Activated CD4-positive, alpha-beta T cell treated with anti-CD3 and anti-CD28 coated beads, Interleukin-10, Interleukin-2, amounts not matched to agents 100 ng/mL and 50 ng/mL, durations not matched to agents 16 hours and 8 hours (primary cell): ENCODE measurements at regions not wholly inside any gene's neighbourhood (a gene's known extent, or its start where the extent isn't known, plus 50 kb on each side); places are given as distances from the start of the nearest gene placed in this dataset.

Experiments
- DNase-seq: peaks from one replicate; pipeline ENCODE4 v3.0.0-alpha.2; 2020

GRCh38 chr14:98826618-98827017, 445.4 kb downstream of the BCL11B start:
- no peak for DNase-seq

- DNase-seq: no peak
Observed at GRCh38 chr14:98834119-98834518, 437.9 kb downstream of the BCL11B start.

- DNase-seq: no peak
Observed at GRCh38 chr14:98835051-98835824, 436.8 kb downstream of the BCL11B start.

DNA sequence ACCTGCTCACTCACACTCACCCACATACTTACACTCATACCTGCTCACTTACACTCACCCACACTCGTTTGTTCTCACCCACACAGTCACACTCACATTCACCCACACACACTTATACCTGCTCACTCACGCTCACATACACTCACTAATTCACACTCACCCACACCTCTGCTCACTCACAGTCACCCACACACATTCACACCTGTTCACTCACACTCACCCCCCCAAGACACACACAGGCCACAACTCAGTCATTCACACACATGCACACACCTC, 436.2 kb downstream of the BCL11B start:
- DNase-seq: no peak

DNA sequence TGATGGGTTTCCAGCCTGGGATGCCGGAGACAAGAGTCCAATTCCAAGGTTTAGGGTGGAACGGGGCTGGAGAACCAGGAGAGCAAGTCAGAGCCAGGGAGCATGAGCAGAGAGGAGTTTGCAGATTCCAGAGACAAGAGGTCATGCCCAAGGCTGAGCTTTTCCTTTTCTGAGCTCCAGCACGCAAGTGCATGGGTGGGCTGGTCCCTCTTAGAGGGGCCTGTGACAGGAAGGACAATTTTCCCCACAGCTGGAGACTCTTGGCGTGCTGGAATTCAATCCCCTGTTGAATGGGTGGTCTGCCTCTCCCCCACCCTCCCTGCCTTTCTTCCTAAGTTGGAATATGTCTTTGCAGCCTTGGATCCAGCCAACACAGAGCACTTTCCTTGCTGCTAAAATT, 431.9 kb downstream of the BCL11B start:
- DNase-seq: no peak

DNA sequence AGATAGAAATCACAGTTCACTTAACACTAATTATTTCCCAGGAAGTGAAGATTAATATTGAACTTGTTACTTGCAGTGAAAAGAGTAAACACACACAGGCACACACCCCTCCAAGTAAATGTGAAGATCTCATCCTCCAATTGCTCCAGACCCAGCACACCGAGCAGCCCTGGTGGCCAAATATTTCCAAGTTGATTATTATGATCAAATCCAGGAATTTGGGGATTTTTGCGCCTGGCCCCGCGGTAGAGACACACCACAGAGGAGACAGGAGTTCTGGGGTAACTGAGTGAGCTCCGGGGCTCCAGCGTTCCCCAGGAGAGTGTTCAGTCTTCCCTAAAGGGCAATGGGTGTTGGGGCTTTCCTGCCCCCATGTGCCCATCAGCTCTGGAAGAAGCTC, 431.5 kb downstream of the BCL11B start:
- DNase-seq: no peak

- no peak for DNase-seq
Observed at GRCh38 chr14:98844456-98844855, 427.5 kb downstream of the BCL11B start.

DNA sequence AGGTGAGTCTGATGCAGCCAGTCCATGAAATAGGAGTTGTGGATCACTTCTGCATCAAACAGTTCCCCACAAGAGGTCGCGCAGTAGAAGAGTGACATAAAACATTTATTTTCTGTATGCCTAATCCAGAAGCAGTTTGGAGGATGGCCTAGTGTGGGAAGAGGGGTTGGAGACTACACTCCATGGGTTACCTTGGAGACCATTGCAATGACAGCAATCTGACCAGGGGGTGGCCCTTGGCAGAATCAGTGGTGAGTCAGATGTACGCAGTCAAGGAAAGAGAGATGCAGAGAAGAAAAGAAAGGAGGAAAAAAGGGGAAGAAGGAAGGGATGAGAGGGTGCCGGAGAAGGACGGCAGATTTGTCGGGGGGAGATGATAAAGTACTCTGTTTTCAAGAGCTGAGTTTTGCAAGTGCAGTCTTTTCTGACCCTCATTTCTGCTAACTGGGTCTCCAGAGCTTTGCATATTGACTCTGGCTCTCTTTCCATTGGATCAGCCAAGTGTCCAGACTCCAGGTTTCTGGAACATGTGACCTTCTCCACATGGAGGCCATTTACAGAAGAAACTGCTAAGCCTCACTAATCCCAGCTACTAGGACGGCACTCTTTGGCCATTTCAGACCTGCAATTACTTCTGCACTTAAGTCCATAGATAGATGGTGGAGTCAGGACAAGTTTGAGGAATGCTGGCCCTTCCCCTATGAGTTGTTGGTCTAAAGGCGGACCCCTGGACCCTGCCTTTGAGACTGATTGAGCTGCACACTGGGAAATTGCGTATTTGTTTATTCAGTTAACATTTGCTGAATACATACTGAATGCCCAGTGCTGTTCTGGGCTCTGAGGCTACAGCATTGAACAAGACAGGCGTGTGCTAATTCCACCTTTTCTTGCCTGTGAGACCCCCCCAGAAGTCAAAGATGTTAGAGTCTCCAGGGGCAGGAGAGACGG, 424.2 kb downstream of the BCL11B start:
- DNase-seq: no peak

- no peak for DNase-seq
Observed at GRCh38 chr14:98853063-98853729, 418.8 kb downstream of the BCL11B start.

GRCh38 chr14:98855926-98856715, 415.9 kb downstream of the BCL11B start:
- DNase-seq: no peak

- DNase-seq: no peak
Observed at GRCh38 chr14:98858158-98858557, 413.8 kb downstream of the BCL11B start.

DNA sequence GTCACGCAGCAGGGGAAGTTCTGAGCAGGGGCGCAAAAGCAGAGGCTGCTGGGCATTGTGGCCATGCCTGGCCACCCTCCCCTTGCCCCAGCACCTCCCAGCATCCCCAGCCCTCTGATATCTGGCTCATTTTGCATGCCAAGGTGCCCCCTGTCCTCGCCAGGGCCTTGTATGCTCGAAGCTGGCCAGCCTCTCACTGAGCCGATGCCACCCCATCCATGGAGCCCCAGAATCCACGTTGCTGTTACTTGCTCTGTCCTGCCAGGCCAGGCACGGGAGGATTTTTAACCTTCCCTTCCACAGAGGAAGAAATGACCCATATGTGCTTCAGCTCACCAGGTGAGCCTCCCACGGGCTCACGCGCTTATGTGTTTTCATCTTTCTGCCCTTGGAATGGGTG, 413.4 kb downstream of the BCL11B start:
- no peak for DNase-seq

- DNase-seq: no peak
Observed at GRCh38 chr14:98859301-98859700, 412.7 kb downstream of the BCL11B start.

- DNase-seq: no peak
Observed at GRCh38 chr14:98864211-98864610, 407.8 kb downstream of the BCL11B start.

- DNase-seq: no peak
Observed at GRCh38 chr14:98867146-98867545, 404.9 kb downstream of the BCL11B start.

- no peak for DNase-seq
Observed at GRCh38 chr14:98867726-98868125, 404.3 kb downstream of the BCL11B start.

DNA sequence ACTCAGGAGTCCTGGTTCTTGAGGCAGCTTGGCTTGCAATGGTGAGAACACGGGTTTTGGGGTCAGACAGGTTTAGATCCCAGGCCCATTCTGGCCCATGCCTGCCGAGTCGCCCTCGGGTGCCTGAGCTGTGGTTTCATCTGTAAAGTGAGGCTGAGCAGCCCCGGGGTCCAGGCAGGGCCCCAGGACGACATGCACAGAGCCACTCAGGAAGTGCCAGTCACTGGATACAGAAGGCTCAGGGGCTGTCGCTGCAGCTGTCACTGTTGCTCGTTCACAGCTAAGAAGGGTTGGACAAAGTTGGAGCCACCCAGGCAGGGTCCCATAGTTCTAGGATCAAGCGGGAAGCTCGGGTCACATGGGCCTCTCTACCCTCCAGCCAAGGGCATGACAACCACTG, 403.1 kb downstream of the BCL11B start:
- no peak for DNase-seq

DNA sequence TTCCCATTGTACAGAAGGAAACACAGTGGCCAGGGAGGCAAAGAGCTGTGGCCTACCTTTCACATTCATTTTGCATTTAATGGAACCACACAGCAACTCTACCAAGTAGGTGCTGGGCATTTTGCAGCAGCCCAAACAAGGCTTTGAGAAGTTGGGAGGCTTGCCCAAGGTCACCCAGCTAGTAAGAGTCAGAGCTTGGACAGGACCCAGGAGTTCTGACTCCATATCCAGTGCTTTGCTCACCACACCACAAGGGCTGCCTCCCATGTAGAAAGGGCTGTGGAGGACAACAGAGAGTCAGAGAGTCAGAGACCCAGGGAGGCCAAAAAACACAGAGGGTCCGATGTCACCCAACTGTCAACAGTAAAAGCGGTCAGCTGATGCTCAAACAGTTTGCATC, 400.2 kb downstream of the BCL11B start:
- DNase-seq: no peak

DNA sequence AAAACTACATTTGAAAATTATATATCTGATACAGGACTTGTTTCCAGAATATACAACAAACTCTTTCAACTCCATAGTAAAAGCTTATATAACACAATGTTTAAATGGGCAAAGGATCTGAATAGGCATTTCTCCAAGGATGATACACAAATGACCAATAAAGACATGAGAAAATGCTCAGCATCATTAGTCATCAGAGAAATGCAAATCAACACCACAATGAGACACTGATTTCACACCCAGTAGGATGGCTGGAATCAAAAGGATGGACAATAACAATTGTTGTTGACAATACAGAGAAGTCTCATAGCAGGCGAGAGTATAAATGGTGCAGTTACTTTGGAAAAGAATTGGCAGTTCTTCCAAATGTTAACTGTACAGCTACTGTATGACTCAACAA, 394.9 kb downstream of the BCL11B start:
- no peak for DNase-seq

- DNase-seq: no peak
Observed at GRCh38 chr14:98878282-98878681, 393.7 kb downstream of the BCL11B start.

DNA sequence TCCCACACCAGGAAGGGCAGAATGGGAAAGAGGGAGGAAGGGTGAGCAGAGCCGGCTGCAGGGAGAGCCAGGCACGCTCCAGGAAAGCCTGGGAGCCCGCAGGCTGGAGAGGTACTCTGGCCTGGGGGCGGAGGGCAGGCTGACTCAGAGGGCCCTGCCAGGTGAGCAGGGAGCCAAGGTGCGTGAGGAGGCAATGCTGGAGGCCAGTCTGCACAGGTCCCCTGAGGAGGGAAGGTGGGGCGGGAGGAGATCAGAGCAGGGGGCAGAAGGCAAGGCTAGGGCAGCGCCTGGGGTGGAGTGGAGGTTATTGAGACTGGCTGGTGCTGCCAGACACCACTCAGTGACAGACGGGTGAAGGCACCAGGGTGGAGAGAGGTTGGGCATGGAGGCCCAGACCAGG, 385.0 kb downstream of the BCL11B start:
- DNase-seq: no peak

DNA sequence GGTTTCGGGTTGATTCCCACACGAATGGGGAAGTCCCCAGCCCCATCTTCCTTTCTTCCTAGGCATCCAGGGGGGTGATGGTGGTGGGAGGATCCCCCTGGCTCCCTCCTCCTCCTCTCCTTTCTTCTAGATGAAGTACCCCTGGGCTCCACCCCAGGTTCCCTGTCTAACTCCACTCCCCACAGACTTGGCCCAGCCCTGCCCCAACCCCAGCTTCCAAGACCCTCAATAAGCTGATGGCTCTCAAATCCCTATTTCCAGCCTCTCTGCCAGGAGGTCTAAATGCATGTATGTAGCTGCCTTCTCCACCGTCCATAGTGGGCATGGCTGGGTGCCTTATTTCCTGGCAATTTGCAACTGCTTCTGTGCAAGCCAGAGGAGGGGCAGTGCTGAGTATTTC, 383.7 kb downstream of the BCL11B start:
- DNase-seq: no peak
